ENCODE measurements at regions not wholly inside any gene's neighbourhood (a gene's known extent, or its start where the extent isn't known, plus 50 kb on each side); places are given as distances from the start of the nearest gene placed in this dataset.

DNA sequence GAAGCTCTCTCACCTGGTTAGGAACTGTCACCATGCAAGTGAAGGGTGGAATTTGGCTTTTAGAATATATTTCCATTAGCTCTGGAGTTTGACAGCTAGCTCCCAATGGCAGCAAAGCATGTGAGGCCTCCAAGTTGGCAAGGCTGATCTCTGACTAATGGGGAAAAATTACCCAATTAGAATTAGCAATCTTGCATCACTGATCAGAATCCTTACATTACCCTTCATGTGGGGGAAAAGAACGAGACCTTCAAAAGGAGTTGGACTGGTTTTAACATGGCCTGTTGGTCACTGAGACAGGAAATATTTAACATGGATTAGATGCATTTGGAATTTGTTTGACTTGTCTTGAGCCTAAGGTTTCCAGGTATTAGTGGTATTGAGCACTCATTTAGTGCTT lies 192.3 kb upstream of the GDNF start:
- no peak for DNase-seq
- Histone ChIP-seq H3K9ac (ENCODE audit: insufficient read depth, low read length, poor library complexity, severe bottlenecking) (no peak overlapping the region), H3K9me3 (replicated peaks in 1 of 2; ENCODE audit: control insufficient read depth in 1 of 2, insufficient read depth in 1 of 2, low read length in 2 of 2) (no peaks in the 10 kb centered on the region), H4K20me1 (ENCODE audit: insufficient read depth, low read length) (no peaks in the 10 kb centered on the region), H3K4me3 (replicated peaks in 1 of 3; ENCODE audit: low read depth in 2 of 3, low read length in 3 of 3) (no peak overlapping the region), H3K36me3 (replicated peaks in 1 of 2; ENCODE audit: control insufficient read depth in 1 of 2, insufficient read depth in 2 of 2, low read length in 2 of 2) (no peaks in the 10 kb centered on the region), H3K4me2 (replicated peaks; ENCODE audit: extremely low read depth, low read length, poor library complexity, severe bottlenecking) (no peak overlapping the region), H3K79me2 (ENCODE audit: insufficient read depth, low read length) (no peaks in the 10 kb centered on the region), H2AFZ (ENCODE audit: insufficient read depth, low read depth, low read length, poor library complexity, severe bottlenecking) (no peak overlapping the region), H3K27me3 (ENCODE audit: control insufficient read depth in 2 of 2, insufficient read depth in 2 of 2, low read length in 2 of 2) (no peaks in the 10 kb centered on the region), H3K4me1 (ENCODE audit: control insufficient read depth in 1 of 2, insufficient read depth in 2 of 2, low read length in 2 of 2) (no peaks in the 10 kb centered on the region), H3K27ac (ENCODE audit: low read depth in 1 of 2, low read length in 2 of 2) (no peak overlapping the region)
- Mint-ChIP-seq H3K36me3 (no peaks in the 10 kb centered on the region), H3K27me3 (ENCODE audit: low read depth in 3 of 3) (peaks cover 0 to 7% (median 0%) of the 10 kb centered on the region in 3 donors), H3K27ac (no peak overlapping the region), H3K4me3 (no peak overlapping the region), H3K4me1 (no peaks in the 10 kb centered on the region), H3K9me3 (peaks cover 0 to 5% (median 0%) of the 10 kb centered on the region in 7 donors)
- intact Hi-C loops (cut with micrococcal nuclease), result no loop called here
- no CpG with 5 or more reads among the region's 1 CpG for WGBS (ENCODE audit: insufficient coverage)
- TF ChIP-seq, protein P1, sequence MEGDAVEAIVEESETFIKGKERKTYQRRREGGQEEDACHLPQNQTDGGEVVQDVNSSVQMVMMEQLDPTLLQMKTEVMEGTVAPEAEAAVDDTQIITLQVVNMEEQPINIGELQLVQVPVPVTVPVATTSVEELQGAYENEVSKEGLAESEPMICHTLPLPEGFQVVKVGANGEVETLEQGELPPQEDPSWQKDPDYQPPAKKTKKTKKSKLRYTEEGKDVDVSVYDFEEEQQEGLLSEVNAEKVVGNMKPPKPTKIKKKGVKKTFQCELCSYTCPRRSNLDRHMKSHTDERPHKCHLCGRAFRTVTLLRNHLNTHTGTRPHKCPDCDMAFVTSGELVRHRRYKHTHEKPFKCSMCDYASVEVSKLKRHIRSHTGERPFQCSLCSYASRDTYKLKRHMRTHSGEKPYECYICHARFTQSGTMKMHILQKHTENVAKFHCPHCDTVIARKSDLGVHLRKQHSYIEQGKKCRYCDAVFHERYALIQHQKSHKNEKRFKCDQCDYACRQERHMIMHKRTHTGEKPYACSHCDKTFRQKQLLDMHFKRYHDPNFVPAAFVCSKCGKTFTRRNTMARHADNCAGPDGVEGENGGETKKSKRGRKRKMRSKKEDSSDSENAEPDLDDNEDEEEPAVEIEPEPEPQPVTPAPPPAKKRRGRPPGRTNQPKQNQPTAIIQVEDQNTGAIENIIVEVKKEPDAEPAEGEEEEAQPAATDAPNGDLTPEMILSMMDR (IDR thresholded peaks at IDR 0.05), result no peak

DNA sequence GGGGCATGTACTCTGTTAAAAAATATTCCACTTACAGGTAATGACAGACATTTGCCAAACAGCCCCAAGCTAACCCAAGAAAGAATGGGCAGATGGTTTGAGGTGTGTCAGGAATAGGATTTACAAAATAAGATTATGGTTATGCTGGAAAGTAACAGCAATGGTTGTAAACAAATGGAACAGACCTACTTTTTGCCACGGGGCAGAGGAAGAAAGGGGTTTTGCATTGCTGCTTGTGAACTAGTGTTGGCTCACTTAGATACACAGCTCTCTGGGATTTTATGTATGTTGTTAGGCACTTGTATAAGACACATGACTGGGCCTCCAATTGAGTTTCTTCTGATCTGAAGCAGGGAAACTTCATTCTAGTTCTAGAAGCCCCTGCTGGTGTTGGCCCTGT lies 191.5 kb upstream of the GDNF start:
- Mint-ChIP-seq H3K4me1 (no peaks in the 10 kb centered on the region), H3K9me3 (peaks cover 0 to 2% (median 0%) of the 10 kb centered on the region in 7 donors), H3K27ac (no peak overlapping the region), H3K27me3 (ENCODE audit: low read depth in 3 of 3) (peaks cover 0 to 7% (median 0%) of the 10 kb centered on the region in 3 donors), H3K4me3 (no peak overlapping the region), H3K36me3 (no peaks in the 10 kb centered on the region)
- intact Hi-C loops (cut with micrococcal nuclease), result no loop called here
- no peaks in the 10 kb centered on the region for H3K36me3 ChIP-seq (replicated peaks in 1 of 2; ENCODE audit: control insufficient read depth in 1 of 2, insufficient read depth in 2 of 2, low read length in 2 of 2)
- H3K27me3 ChIP-seq (ENCODE audit: control insufficient read depth in 2 of 2, insufficient read depth in 2 of 2, low read length in 2 of 2), result no peaks in the 10 kb centered on the region
- TF ChIP-seq, protein P1 (IDR thresholded peaks at IDR 0.05), result no peak
- DNase-seq, result no peak
- no peak overlapping the region for H3K27ac ChIP-seq (ENCODE audit: low read depth in 1 of 2, low read length in 2 of 2)
- H3K9ac ChIP-seq (ENCODE audit: insufficient read depth, low read length, poor library complexity, severe bottlenecking), result no peak overlapping the region
- H3K4me1 ChIP-seq (ENCODE audit: control insufficient read depth in 1 of 2, insufficient read depth in 2 of 2, low read length in 2 of 2), result no peaks in the 10 kb centered on the region
- no peak overlapping the region for H3K4me3 ChIP-seq (replicated peaks in 1 of 3; ENCODE audit: low read depth in 2 of 3, low read length in 3 of 3)
- H3K4me2 ChIP-seq (replicated peaks; ENCODE audit: extremely low read depth, low read length, poor library complexity, severe bottlenecking), result no peak overlapping the region
- H2AFZ ChIP-seq (ENCODE audit: insufficient read depth, low read depth, low read length, poor library complexity, severe bottlenecking), result no peak overlapping the region
- no peaks in the 10 kb centered on the region for H3K79me2 ChIP-seq (ENCODE audit: insufficient read depth, low read length)
- 100% methylated on average over 1 of the region's 1 CpG for WGBS (ENCODE audit: insufficient coverage)
- no peaks in the 10 kb centered on the region for H3K9me3 ChIP-seq (replicated peaks in 1 of 2; ENCODE audit: control insufficient read depth in 1 of 2, insufficient read depth in 1 of 2, low read length in 2 of 2)
- no peaks in the 10 kb centered on the region for H4K20me1 ChIP-seq (ENCODE audit: insufficient read depth, low read length)

All from CD14-positive monocyte (primary cell).